ENCODE measurements at regions not wholly inside any gene's neighbourhood (a gene's known extent, or its start where the extent isn't known, plus 50 kb on each side); places are given as distances from the start of the nearest gene placed in this dataset.
A peak's percentile ranks its signal among the peaks of the same experiment; 100 is the strongest.
"Not testable (repeated sequence)": the region's sequence is repeated elsewhere in the genome, so short reads cannot be mapped to it uniquely, and the experiment has no call there.

GRCh38 chr3:3902161-3902560 lies 102.9 kb downstream of the LRRN1 start:
- FAIRE-seq (no peak), DNase-seq (ENCODE audit: low spot score) (no peak)

GRCh38 chr3:3906171-3906570 lies 106.9 kb downstream of the LRRN1 start:
- no peak for DNase-seq (ENCODE audit: low spot score)
- FAIRE-seq: no peak

- no peak for FAIRE-seq
- no peak for DNase-seq (ENCODE audit: low spot score)
Observed at GRCh38 chr3:3907023-3907422, 107.8 kb downstream of the LRRN1 start.

GRCh38 chr3:3918763-3919162 lies 119.5 kb downstream of the LRRN1 start:
- no peak for DNase-seq (ENCODE audit: low spot score)
- peak; percentile 50 for FAIRE-seq

- DNase-seq (ENCODE audit: low spot score) (no peak), FAIRE-seq (no peak)
Observed at GRCh38 chr3:3919316-3919715, 120.1 kb downstream of the LRRN1 start.

- DNase-seq (ENCODE audit: low spot score) (no peak), FAIRE-seq (no peak)
Observed at GRCh38 chr3:3923619-3924018, 124.4 kb downstream of the LRRN1 start.

- DNase-seq (ENCODE audit: low spot score): no peak
- FAIRE-seq: no peak
Observed at GRCh38 chr3:3927198-3927597, 128.0 kb downstream of the LRRN1 start.

- DNase-seq (ENCODE audit: low spot score) (no peak), FAIRE-seq (no peak)
Observed at GRCh38 chr3:3927965-3928364, 128.7 kb downstream of the LRRN1 start.

- FAIRE-seq; DNase-seq (ENCODE audit: low spot score): not testable (repeated sequence)
Observed at GRCh38 chr3:3941380-3941779, 142.1 kb downstream of the LRRN1 start.

- DNase-seq (ENCODE audit: low spot score) (no peak), FAIRE-seq (no peak)
Observed at GRCh38 chr3:3951071-3951470, 151.8 kb downstream of the LRRN1 start.

GRCh38 chr3:3951501-3951900 lies 152.3 kb downstream of the LRRN1 start:
- FAIRE-seq (no peak), DNase-seq (ENCODE audit: low spot score) (no peak)

- DNase-seq (ENCODE audit: low spot score); FAIRE-seq: not testable (repeated sequence)
Observed at GRCh38 chr3:3962867-3963266, 163.6 kb downstream of the LRRN1 start.

- FAIRE-seq (peak; percentile 20), DNase-seq (ENCODE audit: low spot score) (no peak)
Observed at GRCh38 chr3:3984053-3984452, 184.8 kb downstream of the LRRN1 start.

GRCh38 chr3:3991598-3991997 lies 192.4 kb downstream of the LRRN1 start:
- DNase-seq (ENCODE audit: low spot score): no peak
- FAIRE-seq: peak; percentile 9

- no peak for FAIRE-seq
- no peak for DNase-seq (ENCODE audit: low spot score)
Observed at GRCh38 chr3:3992312-3992874, 193.2 kb downstream of the LRRN1 start.

GRCh38 chr3:3998140-3998922 lies 199.1 kb downstream of the LRRN1 start:
- FAIRE-seq (peak; percentile 63), DNase-seq (ENCODE audit: low spot score) (peak; percentile 58)

- FAIRE-seq: not testable (repeated sequence)
Observed at GRCh38 chr3:3999340-3999739, 200.1 kb downstream of the LRRN1 start.

GRCh38 chr3:4001976-4002375 lies 202.7 kb downstream of the LRRN1 start:
- FAIRE-seq (no peak), DNase-seq (ENCODE audit: low spot score) (no peak)

More at GRCh38 chr3:3999340-3999739, 200.1 kb downstream of the LRRN1 start:
- DNase-seq (ENCODE audit: low spot score): not testable (repeated sequence)

GRCh38 chr3:4006288-4006687 lies 207.1 kb downstream of the LRRN1 start:
- FAIRE-seq (no peak), DNase-seq (ENCODE audit: low spot score) (no peak)

- FAIRE-seq: no peak
- DNase-seq (ENCODE audit: low spot score): no peak
Observed at GRCh38 chr3:4008205-4008604, 209.0 kb downstream of the LRRN1 start.

- FAIRE-seq (no peak), DNase-seq (ENCODE audit: low spot score) (no peak)
Observed at GRCh38 chr3:4011166-4011565, 211.9 kb downstream of the LRRN1 start.

GRCh38 chr3:4015426-4015825 lies 216.2 kb downstream of the LRRN1 start:
- DNase-seq (ENCODE audit: low spot score) (no peak), FAIRE-seq (no peak)

GRCh38 chr3:4019501-4019900 lies 220.3 kb downstream of the LRRN1 start:
- FAIRE-seq: no peak
- DNase-seq (ENCODE audit: low spot score): no peak
